Prostate gland (tissue), 2 donors: ENCODE measurements at regions not wholly inside any gene's neighbourhood (a gene's known extent, or its start where the extent isn't known, plus 50 kb on each side); places are given as distances from the start of the nearest gene placed in this dataset.

ENCODE experiments used
- POLR2A ChIP-seq: fragments of 450-650 bp; IDR thresholded peaks from one replicate; pipeline ENCODE4 v1.6.1; 2016; ENCODE audit warnings: antibody characterized with exemption, mild to moderate bottlenecking
- POLR2AphosphoS5 ChIP-seq: sonication (generic); formaldehyde crosslinking; IDR thresholded peaks from one replicate; pipeline ENCODE4 v1.6.1; 2017; ENCODE audit warnings: antibody characterized with exemption
- TF ChIP-seq, protein P1 (sequence below), 4 experiments: fragments of 200-600 bp in 2 of 4; fragments of 450-650 bp in 2 of 4; sonication (generic) in 2 of 4; IDR thresholded peaks; 1 replicate in 3 of 4; 2 replicates in 1 of 4; pipeline ENCODE4 v1.5.1; 2016 to 2019; ENCODE audit warnings: antibody characterized with exemption in 4 of 4, mild to moderate bottlenecking in 2 of 4, moderate library complexity in 2 of 4

DNA sequence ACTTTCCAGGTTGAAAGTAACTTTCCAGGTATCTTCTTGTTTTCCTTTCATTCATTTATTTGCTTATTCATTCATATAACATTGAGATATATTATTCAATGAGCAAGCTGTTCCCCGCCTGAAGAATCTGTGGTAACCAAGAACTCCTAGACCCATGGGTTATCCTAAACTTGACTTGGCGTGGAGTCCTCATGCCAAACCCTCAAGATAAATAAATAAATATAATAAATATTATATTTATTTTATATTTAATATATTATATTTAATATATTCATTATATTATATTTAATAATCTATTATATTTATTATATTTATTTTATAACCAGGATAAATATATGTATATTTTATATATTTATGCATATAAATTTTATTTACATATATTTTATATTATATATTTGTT is 674.8 kb downstream of the SUCLG1 start:
- TF ChIP-seq, protein P1, sequence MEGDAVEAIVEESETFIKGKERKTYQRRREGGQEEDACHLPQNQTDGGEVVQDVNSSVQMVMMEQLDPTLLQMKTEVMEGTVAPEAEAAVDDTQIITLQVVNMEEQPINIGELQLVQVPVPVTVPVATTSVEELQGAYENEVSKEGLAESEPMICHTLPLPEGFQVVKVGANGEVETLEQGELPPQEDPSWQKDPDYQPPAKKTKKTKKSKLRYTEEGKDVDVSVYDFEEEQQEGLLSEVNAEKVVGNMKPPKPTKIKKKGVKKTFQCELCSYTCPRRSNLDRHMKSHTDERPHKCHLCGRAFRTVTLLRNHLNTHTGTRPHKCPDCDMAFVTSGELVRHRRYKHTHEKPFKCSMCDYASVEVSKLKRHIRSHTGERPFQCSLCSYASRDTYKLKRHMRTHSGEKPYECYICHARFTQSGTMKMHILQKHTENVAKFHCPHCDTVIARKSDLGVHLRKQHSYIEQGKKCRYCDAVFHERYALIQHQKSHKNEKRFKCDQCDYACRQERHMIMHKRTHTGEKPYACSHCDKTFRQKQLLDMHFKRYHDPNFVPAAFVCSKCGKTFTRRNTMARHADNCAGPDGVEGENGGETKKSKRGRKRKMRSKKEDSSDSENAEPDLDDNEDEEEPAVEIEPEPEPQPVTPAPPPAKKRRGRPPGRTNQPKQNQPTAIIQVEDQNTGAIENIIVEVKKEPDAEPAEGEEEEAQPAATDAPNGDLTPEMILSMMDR (IDR thresholded peaks at IDR 0.05) = no peak
- no peak for TF ChIP-seq POLR2A
- TF ChIP-seq POLR2AphosphoS5 = no peak
